Calu3 (cell line): ENCODE measurements at regions not wholly inside any gene's neighbourhood (a gene's known extent, or its start where the extent isn't known, plus 50 kb on each side); places are given as distances from the start of the nearest gene placed in this dataset.

Source experiments
- BruUV-seq: library from RNA; stranded (reverse); fragments of 400-500 nt; replicated peaks from 2 replicates; lab custom pipeline; 2021; lab: Mats Ljungman, UMichigan
- CTCF ChIA-PET: fragments of 300-600 bp; sonication (Branson Sonifier 250); formaldehyde crosslinking; loops from one replicate; lab custom pipeline; 2022; ENCODE audit warnings: antibody characterized with exemption; lab: Charles Lee
- DNase-seq: peaks from one replicate; pipeline ENCODE4 v3.0.0; 2022
- H3K27ac Mint-ChIP-seq: one replicate; pipeline ENCODE4 v1.8.0; 2022; ENCODE audit warnings: mixed read lengths; ENCODE audit not compliant: unreplicated experiment
- H3K27me3 Mint-ChIP-seq: one replicate; pipeline ENCODE4 v1.8.0; 2022; ENCODE audit warnings: mixed read lengths; ENCODE audit not compliant: unreplicated experiment
- H3K36me3 Mint-ChIP-seq: one replicate; pipeline ENCODE4 v1.8.0; 2022; ENCODE audit warnings: mild to moderate bottlenecking, moderate library complexity, mixed read lengths; ENCODE audit not compliant: insufficient read depth, unreplicated experiment
- H3K4me1 Mint-ChIP-seq: one replicate; pipeline ENCODE4 v1.8.0; 2022; ENCODE audit warnings: mild to moderate bottlenecking, low read depth, mixed read lengths; ENCODE audit not compliant: unreplicated experiment
- H3K4me3 Mint-ChIP-seq: one replicate; pipeline ENCODE4 v1.8.0; 2022; ENCODE audit warnings: mild to moderate bottlenecking, low read depth, moderate library complexity, mixed read lengths; ENCODE audit not compliant: unreplicated experiment
- H3K9me3 Mint-ChIP-seq: one replicate; pipeline ENCODE4 v1.8.0; 2022; ENCODE audit warnings: low read depth, mixed read lengths; ENCODE audit not compliant: unreplicated experiment
- CTCF ChIP-seq: fragments of 200-600 bp; IDR thresholded peaks from one replicate; pipeline ENCODE4 v1.8.0; 2022; ENCODE audit warnings: antibody characterized with exemption; ENCODE audit not compliant: unreplicated experiment
- intact Hi-C: fragments of 100-400 bp; cut with micrococcal nuclease; formaldehyde crosslinking; loops from one replicate; pipeline ENCODE4 v1.10.0; 2022; ENCODE audit not compliant: unreplicated experiment

DNA sequence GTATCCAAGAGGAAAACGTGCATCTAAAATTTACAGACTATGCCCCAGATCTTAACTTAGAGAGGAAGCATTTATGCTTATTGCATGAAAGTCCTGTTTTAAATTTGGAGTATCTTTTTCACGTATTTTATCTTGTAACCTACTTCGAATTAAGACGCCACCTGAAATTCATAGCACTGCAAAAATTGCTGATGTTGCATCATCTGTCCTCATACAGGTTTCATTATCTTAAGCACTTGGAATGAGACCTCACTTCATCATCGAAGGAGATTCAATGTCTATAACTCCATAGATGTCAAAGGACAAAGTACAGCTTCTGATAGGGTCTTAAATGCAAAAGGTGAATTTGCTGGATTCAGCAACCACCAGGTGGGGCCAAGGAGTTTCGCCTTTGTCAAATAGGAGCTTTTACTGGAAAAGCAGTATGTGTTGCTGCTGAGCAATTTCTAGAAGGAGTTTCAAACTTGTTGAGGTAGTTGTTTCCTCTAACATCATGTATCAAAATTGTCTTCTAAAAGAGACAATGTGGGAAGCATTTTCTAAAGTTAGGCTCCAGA, 106.4 kb upstream of the CCDC85A start:
- peak; percentile 53 for DNase-seq
- Mint-ChIP-seq H3K4me1 (no peaks in the 10 kb centered on the region), H3K27me3 (peaks cover 18% of the 10 kb centered on the region), H3K9me3 (no peaks in the 10 kb centered on the region), H3K4me3 (no peak overlapping the region), H3K27ac (no peak overlapping the region), H3K36me3 (no peaks in the 10 kb centered on the region)
- CTCF ChIA-PET = interaction anchor here (1.0 to 1.7 kb wide), 5 partner anchors 49 to 1438 kb away, joined by 3 to 7 read pairs (median 3); partner anchors contain the start of gene CCDC85A
- peak; percentile 54 for TF ChIP-seq CTCF
- intact Hi-C loops = loop anchor here (1.0 kb wide), 2 partner anchors 55 to 1439 kb away; no protein-coding TSS in a partner anchor
- no TSS peak for BruUV-seq

- DNase-seq = no peak
- intact Hi-C loops = no loop called here
- Mint-ChIP-seq H3K4me1 (no peaks in the 10 kb centered on the region), H3K4me3 (no peak overlapping the region), H3K27me3 (peaks cover 18% of the 10 kb centered on the region), H3K9me3 (no peaks in the 10 kb centered on the region), H3K27ac (no peak overlapping the region), H3K36me3 (no peaks in the 10 kb centered on the region)
- TF ChIP-seq CTCF = no peak
- CTCF ChIA-PET = no interaction called here
- no TSS peak for BruUV-seq
These were observed 101.1 kb upstream of the CCDC85A start for GRCh38 chr2:56082665-56083064.

GRCh38 chr2:56084111-56084901, 99.5 kb upstream of the CCDC85A start:
- no peaks in the 10 kb centered on the region for H3K4me1 Mint-ChIP-seq
- no peak overlapping the region for H3K4me3 Mint-ChIP-seq
- CTCF ChIA-PET = no interaction called here
- intact Hi-C loops = no loop called here
- no peak overlapping the region for H3K27ac Mint-ChIP-seq
- no peak for TF ChIP-seq CTCF
- H3K36me3 Mint-ChIP-seq = no peaks in the 10 kb centered on the region
- H3K9me3 Mint-ChIP-seq = no peaks in the 10 kb centered on the region
- BruUV-seq = no TSS peak
- no peak for DNase-seq
- peaks cover 31% of the 10 kb centered on the region for H3K27me3 Mint-ChIP-seq

- no peak for TF ChIP-seq CTCF
- no peak overlapping the region for H3K27ac Mint-ChIP-seq
- H3K4me1 Mint-ChIP-seq = no peaks in the 10 kb centered on the region
- CTCF ChIA-PET = no interaction called here
- H3K9me3 Mint-ChIP-seq = no peaks in the 10 kb centered on the region
- peaks cover 28% of the 10 kb centered on the region for H3K27me3 Mint-ChIP-seq
- no peaks in the 10 kb centered on the region for H3K36me3 Mint-ChIP-seq
- no peak for DNase-seq
- intact Hi-C loops = no loop called here
- no TSS peak for BruUV-seq
- no peak overlapping the region for H3K4me3 Mint-ChIP-seq
These were observed 97.5 kb upstream of the CCDC85A start for GRCh38 chr2:56086336-56086735.
